ENCODE measurements at regions not wholly inside any gene's neighbourhood (a gene's known extent, or its start where the extent isn't known, plus 50 kb on each side); places are given as distances from the start of the nearest gene placed in this dataset.

DNA sequence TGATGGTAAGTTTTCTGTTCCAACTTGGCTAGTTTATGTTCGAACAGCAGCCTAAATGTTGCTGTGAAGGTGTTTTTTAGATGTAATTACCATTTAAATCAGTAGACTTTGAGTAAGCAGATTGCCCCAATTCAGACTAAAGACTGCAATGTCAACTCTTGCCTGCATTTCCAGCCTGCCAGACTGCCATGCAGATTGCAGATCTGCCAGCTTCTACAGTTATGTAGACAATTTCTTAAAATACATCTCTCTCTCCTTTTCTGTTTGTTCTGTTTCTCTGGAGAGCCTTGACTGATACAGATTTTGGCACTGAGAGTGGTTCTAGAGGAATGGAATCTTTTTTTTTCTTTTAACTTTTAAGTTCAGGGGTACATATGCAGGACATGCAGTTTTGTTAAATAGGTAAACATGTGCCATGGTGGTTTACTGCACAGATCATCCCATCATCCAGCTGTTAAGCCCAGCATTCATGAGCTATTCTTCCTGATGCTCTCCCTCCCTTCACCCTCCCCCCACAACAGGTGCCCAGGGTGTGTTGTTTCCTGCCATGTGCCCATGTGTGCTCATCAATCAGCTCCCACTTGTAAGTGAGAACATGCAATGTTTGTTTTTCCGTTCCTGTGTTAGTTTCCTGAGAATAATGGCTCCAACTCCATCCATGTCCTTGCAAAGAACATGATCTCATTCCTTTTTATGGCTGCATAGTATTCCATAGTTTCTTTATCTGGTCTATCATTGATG, 227.8 kb downstream of the CPE start:
- Histone ChIP-seq H3K4me3 (no peak overlapping the region), H3K9me3 (no peaks in the 10 kb centered on the region), H3K27me3 (no peaks in the 10 kb centered on the region), H3K36me3 (replicated peaks in 1 of 2; ENCODE audit: insufficient read depth in 1 of 2, low read depth in 2 of 2) (no peaks in the 10 kb centered on the region), H3K4me1 (no peaks in the 10 kb centered on the region), H3K27ac (no peak overlapping the region)
- intact Hi-C loops (cut with DNase I) = no loop called here
- no peak for ATAC-seq
- TF ChIP-seq, protein P1, sequence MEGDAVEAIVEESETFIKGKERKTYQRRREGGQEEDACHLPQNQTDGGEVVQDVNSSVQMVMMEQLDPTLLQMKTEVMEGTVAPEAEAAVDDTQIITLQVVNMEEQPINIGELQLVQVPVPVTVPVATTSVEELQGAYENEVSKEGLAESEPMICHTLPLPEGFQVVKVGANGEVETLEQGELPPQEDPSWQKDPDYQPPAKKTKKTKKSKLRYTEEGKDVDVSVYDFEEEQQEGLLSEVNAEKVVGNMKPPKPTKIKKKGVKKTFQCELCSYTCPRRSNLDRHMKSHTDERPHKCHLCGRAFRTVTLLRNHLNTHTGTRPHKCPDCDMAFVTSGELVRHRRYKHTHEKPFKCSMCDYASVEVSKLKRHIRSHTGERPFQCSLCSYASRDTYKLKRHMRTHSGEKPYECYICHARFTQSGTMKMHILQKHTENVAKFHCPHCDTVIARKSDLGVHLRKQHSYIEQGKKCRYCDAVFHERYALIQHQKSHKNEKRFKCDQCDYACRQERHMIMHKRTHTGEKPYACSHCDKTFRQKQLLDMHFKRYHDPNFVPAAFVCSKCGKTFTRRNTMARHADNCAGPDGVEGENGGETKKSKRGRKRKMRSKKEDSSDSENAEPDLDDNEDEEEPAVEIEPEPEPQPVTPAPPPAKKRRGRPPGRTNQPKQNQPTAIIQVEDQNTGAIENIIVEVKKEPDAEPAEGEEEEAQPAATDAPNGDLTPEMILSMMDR (IDR thresholded peaks at IDR 0.05) = no peak
- TF ChIP-seq POLR2A (IDR thresholded peaks at IDR 0.05) = no peak
- no peak for DNase-seq
- WGBS, 2 donors = 63 to 65% methylated on average over 2 of the region's 2 CpGs

DNA sequence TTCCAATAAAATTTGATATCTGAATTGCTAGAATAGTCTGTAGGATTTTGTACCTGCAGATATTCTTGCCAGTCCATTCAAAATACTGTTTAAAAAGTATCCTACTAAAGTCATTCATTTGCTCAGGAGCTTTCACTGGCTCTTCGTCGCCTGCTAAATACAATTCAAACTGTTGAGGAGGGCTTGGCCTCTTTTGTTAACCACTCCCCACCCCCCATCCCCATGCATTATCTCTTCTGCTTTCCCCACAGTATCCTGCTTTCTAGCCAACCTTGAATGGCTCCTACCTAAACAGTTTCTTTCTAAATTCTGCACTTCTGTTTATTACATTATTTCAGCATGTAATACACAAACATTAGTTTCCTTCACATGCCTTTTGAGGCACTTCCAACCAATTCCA, 230.8 kb downstream of the CPE start:
- no peak for DNase-seq
- 76 to 98% methylated on average over 2 of the region's 2 CpGs for WGBS, 2 donors
- no peak for ATAC-seq
- intact Hi-C loops (cut with DNase I) = no loop called here
- H3K36me3 ChIP-seq (replicated peaks in 1 of 2; ENCODE audit: insufficient read depth in 1 of 2, low read depth in 2 of 2) = no peaks in the 10 kb centered on the region
- H3K4me3 ChIP-seq = no peak overlapping the region
- no peak overlapping the region for H3K27ac ChIP-seq
- no peak for TF ChIP-seq POLR2A (IDR thresholded peaks at IDR 0.05)
- TF ChIP-seq, protein P1 (IDR thresholded peaks at IDR 0.05) = no peak
- no peaks in the 10 kb centered on the region for H3K27me3 ChIP-seq
- H3K9me3 ChIP-seq = no peaks in the 10 kb centered on the region
- H3K4me1 ChIP-seq = peaks cover 10% of the 10 kb centered on the region

GRCh38 chr4:165610679-165611437, 232.1 kb downstream of the CPE start:
- Histone ChIP-seq H3K4me1 (peaks cover 10% of the 10 kb centered on the region), H3K4me3 (no peak overlapping the region), H3K27ac (peak overlapping the region in 2 of 4 donors; percentile 4 to 39), H3K27me3 (no peaks in the 10 kb centered on the region), H3K9me3 (no peaks in the 10 kb centered on the region), H3K36me3 (replicated peaks in 1 of 2; ENCODE audit: insufficient read depth in 1 of 2, low read depth in 2 of 2) (no peaks in the 10 kb centered on the region)
- intact Hi-C loops (cut with DNase I) = no loop called here
- 48 to 51% methylated on average over 6 of the region's 6 CpGs for WGBS, 2 donors
- no peak for TF ChIP-seq POLR2A (IDR thresholded peaks at IDR 0.05)
- TF ChIP-seq, protein P1 (IDR thresholded peaks at IDR 0.05) = no peak
- DNase-seq (no peak), ATAC-seq (no peak)

DNA sequence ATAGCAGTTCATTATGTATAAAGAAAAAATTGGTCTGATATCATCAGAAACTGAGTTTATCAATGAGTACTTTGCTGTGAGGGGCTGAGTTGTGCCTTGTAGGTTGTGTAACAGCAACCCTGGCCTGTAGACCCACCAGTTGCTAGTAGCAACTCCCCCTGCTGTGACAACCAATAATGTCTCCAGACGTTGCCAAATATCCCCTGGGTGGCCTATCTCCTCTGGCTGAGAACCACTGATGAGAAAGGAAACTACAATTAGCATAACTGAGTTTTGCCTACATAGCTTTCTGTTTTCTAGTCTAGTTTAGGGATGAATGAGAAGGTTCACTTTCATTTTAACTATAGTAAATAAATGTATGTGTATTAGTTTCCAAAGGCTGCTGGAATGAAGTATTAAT, 234.1 kb downstream of the CPE start:
- Histone ChIP-seq H3K4me1 (peaks cover 10% of the 10 kb centered on the region), H3K36me3 (replicated peaks in 1 of 2; ENCODE audit: insufficient read depth in 1 of 2, low read depth in 2 of 2) (no peaks in the 10 kb centered on the region), H3K27me3 (no peaks in the 10 kb centered on the region), H3K4me3 (no peak overlapping the region), H3K27ac (peak overlapping the region in 1 of 4 donors; percentile 7), H3K9me3 (no peaks in the 10 kb centered on the region)
- ATAC-seq (no peak), DNase-seq (no peak)
- intact Hi-C loops (cut with DNase I) = no loop called here
- TF ChIP-seq, protein P1 (IDR thresholded peaks at IDR 0.05) = no peak
- no peak for TF ChIP-seq POLR2A (IDR thresholded peaks at IDR 0.05)
- WGBS, 2 donors = 15 to 31% methylated on average over 1 of the region's 1 CpG
